Karpas-422 (cell line): ENCODE measurements at regions not wholly inside any gene's neighbourhood (a gene's known extent, or its start where the extent isn't known, plus 50 kb on each side); places are given as distances from the start of the nearest gene placed in this dataset.
A peak's percentile ranks its signal among the peaks of the same experiment; 100 is the strongest.

Experiments used
- DNase-seq: peaks from one replicate; pipeline ENCODE4 v3.0.0-alpha.2; 2015
- H2AFZ ChIP-seq: fragments of 200-600 bp; sonication (generic); 2 replicates; pipeline ENCODE4 v1.6.1; 2014; ENCODE audit warnings: antibody characterized with exemption, low read length, mixed read lengths
- H3K27ac ChIP-seq: fragments of 200-600 bp; sonication (generic); 2 replicates; pipeline ENCODE4 v1.5.1; 2014; ENCODE audit warnings: mild to moderate bottlenecking, low read length, moderate library complexity
- H3K27me3 ChIP-seq: fragments of 200-600 bp; sonication (generic); 2 replicates; pipeline ENCODE4 v1.6.1; 2014; ENCODE audit warnings: low read length, mixed read lengths
- H3K36me3 ChIP-seq: fragments of 200-600 bp; sonication (generic); 2 replicates; pipeline ENCODE4 v1.6.1; 2014; ENCODE audit warnings: low read length, mixed read lengths; ENCODE audit not compliant: insufficient read depth
- H3K4me1 ChIP-seq: fragments of 200-600 bp; sonication (generic); 2 replicates; pipeline ENCODE4 v1.6.1; 2014; ENCODE audit warnings: mild to moderate bottlenecking, low read length, mixed read lengths
- H3K4me2 ChIP-seq: fragments of 200-600 bp; sonication (generic); 2 replicates; pipeline ENCODE4 v1.6.1; 2014; ENCODE audit warnings: low read length, low read depth, mild to moderate bottlenecking; ENCODE audit not compliant: poor library complexity, severe bottlenecking
- H3K4me3 ChIP-seq: fragments of 200-600 bp; sonication (generic); 2 replicates; pipeline ENCODE4 v1.5.1; 2014; ENCODE audit warnings: mild to moderate bottlenecking, antibody characterized with exemption, low read length, mixed read lengths
- H3K79me2 ChIP-seq: fragments of 200-600 bp; sonication (generic); 2 replicates; pipeline ENCODE4 v1.6.1; 2014; ENCODE audit warnings: mild to moderate bottlenecking, low read length, mixed read lengths
- H3K9ac ChIP-seq: fragments of 200-600 bp; sonication (generic); 2 replicates; pipeline ENCODE4 v1.6.0; 2014; ENCODE audit warnings: low read length
- H3K9me2 ChIP-seq: fragments of 200-600 bp; sonication (generic), shearing (Covaris generic); replicated peaks from 2 replicates; pipeline ENCODE4 v1.6.0; 2014; ENCODE audit warnings: mild to moderate bottlenecking, low read length, moderate library complexity; ENCODE audit not compliant: insufficient read depth
- H3K9me3 ChIP-seq: fragments of 300-700, 200-600 bp; sonication (generic); 2 replicates; pipeline ENCODE4 v1.6.1; 2014; ENCODE audit warnings: low read length, mixed read lengths
- H4K20me1 ChIP-seq: fragments of 200-600 bp; sonication (generic); 2 replicates; pipeline ENCODE4 v1.6.1; 2014; ENCODE audit warnings: mild to moderate bottlenecking, antibody characterized with exemption, low read length, low read depth; ENCODE audit not compliant: insufficient read depth

- no peak overlapping the region for H3K9ac ChIP-seq
- H2AFZ ChIP-seq = no peak overlapping the region
- no peaks in the 10 kb centered on the region for H3K9me2 ChIP-seq
- no peaks in the 10 kb centered on the region for H3K36me3 ChIP-seq
- H3K4me2 ChIP-seq = no peak overlapping the region
- H3K4me3 ChIP-seq = no peak overlapping the region
- no peaks in the 10 kb centered on the region for H3K27me3 ChIP-seq
- no peaks in the 10 kb centered on the region for H3K4me1 ChIP-seq
- H3K79me2 ChIP-seq = no peaks in the 10 kb centered on the region
- no peak overlapping the region for H3K27ac ChIP-seq
- no peaks in the 10 kb centered on the region for H4K20me1 ChIP-seq
- DNase-seq = no peak
- H3K9me3 ChIP-seq = no peaks in the 10 kb centered on the region
These were observed 168.3 kb downstream of the KIF20B start for GRCh38 chr10:89869592-89870156.

GRCh38 chr10:89870936-89871335, 169.5 kb downstream of the KIF20B start:
- DNase-seq = no peak
- H3K9ac ChIP-seq = no peak overlapping the region
- no peaks in the 10 kb centered on the region for H4K20me1 ChIP-seq
- no peak overlapping the region for H3K4me3 ChIP-seq
- H3K27me3 ChIP-seq = no peaks in the 10 kb centered on the region
- no peak overlapping the region for H3K4me2 ChIP-seq
- H3K36me3 ChIP-seq = no peaks in the 10 kb centered on the region
- H3K4me1 ChIP-seq = no peaks in the 10 kb centered on the region
- no peaks in the 10 kb centered on the region for H3K9me2 ChIP-seq
- no peak overlapping the region for H2AFZ ChIP-seq
- no peaks in the 10 kb centered on the region for H3K79me2 ChIP-seq
- no peaks in the 10 kb centered on the region for H3K9me3 ChIP-seq
- no peak overlapping the region for H3K27ac ChIP-seq

GRCh38 chr10:89873055-89873454, 171.7 kb downstream of the KIF20B start:
- Histone ChIP-seq H4K20me1 (no peaks in the 10 kb centered on the region), H3K4me3 (no peak overlapping the region), H3K9ac (no peak overlapping the region), H3K4me2 (no peak overlapping the region), H3K79me2 (no peaks in the 10 kb centered on the region), H3K27ac (no peak overlapping the region), H3K27me3 (no peaks in the 10 kb centered on the region), H2AFZ (no peak overlapping the region), H3K9me2 (no peaks in the 10 kb centered on the region), H3K9me3 (no peaks in the 10 kb centered on the region), H3K4me1 (no peaks in the 10 kb centered on the region), H3K36me3 (no peaks in the 10 kb centered on the region)
- DNase-seq = no peak

GRCh38 chr10:89875557-89875956, 174.2 kb downstream of the KIF20B start:
- Histone ChIP-seq H3K4me2 (no peak overlapping the region), H3K9ac (no peak overlapping the region), H3K27me3 (no peaks in the 10 kb centered on the region), H3K36me3 (no peaks in the 10 kb centered on the region), H3K4me1 (no peaks in the 10 kb centered on the region), H3K9me3 (no peaks in the 10 kb centered on the region), H2AFZ (no peak overlapping the region), H3K9me2 (no peaks in the 10 kb centered on the region), H3K27ac (no peak overlapping the region), H3K4me3 (no peak overlapping the region), H4K20me1 (no peaks in the 10 kb centered on the region), H3K79me2 (no peaks in the 10 kb centered on the region)
- DNase-seq = no peak

- no peak overlapping the region for H3K27ac ChIP-seq
- no peak overlapping the region for H3K4me2 ChIP-seq
- no peaks in the 10 kb centered on the region for H3K9me2 ChIP-seq
- H3K79me2 ChIP-seq = no peaks in the 10 kb centered on the region
- no peaks in the 10 kb centered on the region for H3K4me1 ChIP-seq
- no peaks in the 10 kb centered on the region for H3K27me3 ChIP-seq
- H4K20me1 ChIP-seq = no peaks in the 10 kb centered on the region
- H3K9ac ChIP-seq = no peak overlapping the region
- no peak overlapping the region for H2AFZ ChIP-seq
- H3K36me3 ChIP-seq = no peaks in the 10 kb centered on the region
- no peak overlapping the region for H3K4me3 ChIP-seq
- no peak for DNase-seq
- no peaks in the 10 kb centered on the region for H3K9me3 ChIP-seq
These were observed 177.7 kb downstream of the KIF20B start for GRCh38 chr10:89879121-89879520.

- no peaks in the 10 kb centered on the region for H4K20me1 ChIP-seq
- no peak overlapping the region for H2AFZ ChIP-seq
- no peak overlapping the region for H3K4me3 ChIP-seq
- no peak overlapping the region for H3K27ac ChIP-seq
- H3K27me3 ChIP-seq = no peaks in the 10 kb centered on the region
- no peaks in the 10 kb centered on the region for H3K9me3 ChIP-seq
- peaks cover 7% of the 10 kb centered on the region for H3K4me1 ChIP-seq
- peak overlapping the region; percentile 11 for H3K4me2 ChIP-seq
- DNase-seq = no peak
- no peaks in the 10 kb centered on the region for H3K36me3 ChIP-seq
- H3K9me2 ChIP-seq = no peaks in the 10 kb centered on the region
- H3K79me2 ChIP-seq = no peaks in the 10 kb centered on the region
- no peak overlapping the region for H3K9ac ChIP-seq
These were observed 186.0 kb downstream of the KIF20B start for GRCh38 chr10:89887406-89887805.

GRCh38 chr10:89887830-89888229, 186.4 kb downstream of the KIF20B start:
- H3K27ac ChIP-seq = no peak overlapping the region
- no peak overlapping the region for H2AFZ ChIP-seq
- peak overlapping the region; percentile 11 for H3K4me2 ChIP-seq
- H4K20me1 ChIP-seq = no peaks in the 10 kb centered on the region
- H3K9me2 ChIP-seq = no peaks in the 10 kb centered on the region
- H3K4me1 ChIP-seq = peaks cover 7% of the 10 kb centered on the region
- no peak overlapping the region for H3K4me3 ChIP-seq
- no peaks in the 10 kb centered on the region for H3K27me3 ChIP-seq
- H3K36me3 ChIP-seq = no peaks in the 10 kb centered on the region
- no peaks in the 10 kb centered on the region for H3K79me2 ChIP-seq
- no peaks in the 10 kb centered on the region for H3K9me3 ChIP-seq
- no peak for DNase-seq
- no peak overlapping the region for H3K9ac ChIP-seq

GRCh38 chr10:89888321-89889070, 187.1 kb downstream of the KIF20B start:
- no peak overlapping the region for H3K4me2 ChIP-seq
- H3K79me2 ChIP-seq = no peaks in the 10 kb centered on the region
- no peaks in the 10 kb centered on the region for H4K20me1 ChIP-seq
- no peak overlapping the region for H2AFZ ChIP-seq
- no peaks in the 10 kb centered on the region for H3K36me3 ChIP-seq
- H3K4me1 ChIP-seq = peaks cover 7% of the 10 kb centered on the region
- DNase-seq = no peak
- H3K27ac ChIP-seq = no peak overlapping the region
- no peaks in the 10 kb centered on the region for H3K9me3 ChIP-seq
- H3K27me3 ChIP-seq = no peaks in the 10 kb centered on the region
- H3K9ac ChIP-seq = no peak overlapping the region
- no peaks in the 10 kb centered on the region for H3K9me2 ChIP-seq
- H3K4me3 ChIP-seq = no peak overlapping the region
